SK-N-SH (cell line): ENCODE measurements at regions not wholly inside any gene's neighbourhood (a gene's known extent, or its start where the extent isn't known, plus 50 kb on each side); places are given as distances from the start of the nearest gene placed in this dataset.
"Not testable (repeated sequence)": the region's sequence is repeated elsewhere in the genome, so short reads cannot be mapped to it uniquely, and the experiment has no call there.

Experiments used
- CTCF ChIA-PET: fragments of 300-600, 350-600 bp; formaldehyde crosslinking; extraction: SDS; loops from one replicate; lab custom pipeline; 2021; lab: Yijun Ruan, JAX
- POLR2A ChIA-PET: fragments of 350-600 bp; sonication (Branson Sonifier 250); formaldehyde crosslinking; extraction: SDS; loops from one replicate; lab custom pipeline; 2020; ENCODE audit warnings: antibody characterized with exemption, inconsistent platforms; lab: Yijun Ruan, JAX
- DNase-seq: peaks from one replicate; pipeline ENCODE4 v3.0.0; 2012
- H2AFZ ChIP-seq: fragments of 200-600 bp; sonication (generic); 2 replicates; pipeline ENCODE4 v1.8.1; 2016; ENCODE audit warnings: antibody characterized with exemption, mild to moderate bottlenecking, low read depth
- H3F3A ChIP-seq: fragments of 200-600 bp; sonication (generic); replicated peaks from 2 replicates; pipeline ENCODE3; 2016; ENCODE audit warnings: antibody characterized with exemption, mild to moderate bottlenecking; ENCODE audit not compliant: insufficient read depth
- H3K27ac ChIP-seq, 2 experiments: fragments of 200-500 bp in 1 of 2; fragments of 200-600 bp in 1 of 2; sonication (Bioruptor generic) in 1 of 2; sonication (generic), shearing (Covaris generic) in 1 of 2; 2 replicates each; pipeline versions ENCODE4 v1.5.1 to v1.6.1; 2014 to 2016; ENCODE audit warnings: low read depth in 2 of 2, inconsistent platforms in 1 of 2, low read length in 1 of 2, mild to moderate bottlenecking in 1 of 2, mixed read lengths in 1 of 2
- H3K27me3 ChIP-seq: fragments of 200-600 bp; sonication (generic), shearing (Covaris generic); 2 replicates; pipeline ENCODE4 v1.6.1; 2016; ENCODE audit warnings: mixed run types; ENCODE audit not compliant: insufficient read depth
- H3K36me3 ChIP-seq, 2 experiments: fragments of 200-500 bp in 1 of 2; fragments of 200-600 bp in 1 of 2; sonication (Bioruptor generic) in 1 of 2; sonication (generic) in 1 of 2; replicated peaks in 1 of 2; 2 replicates each; pipeline versions ENCODE3 to v1.5.1; 2014 to 2016; ENCODE audit warnings: low read length in 1 of 2, mild to moderate bottlenecking in 1 of 2; ENCODE audit not compliant: insufficient read depth in 2 of 2, control insufficient read depth in 1 of 2
- H3K4me1 ChIP-seq, 2 experiments: fragments of 200-500 bp in 1 of 2; fragments of 200-600 bp in 1 of 2; sonication (Bioruptor generic) in 1 of 2; sonication (generic), shearing (Covaris generic) in 1 of 2; 2 replicates each; pipeline versions ENCODE4 v1.5.1 to v1.6.1; 2014 to 2016; ENCODE audit warnings: low read depth in 1 of 2, low read length in 1 of 2, mixed run types in 1 of 2; ENCODE audit not compliant: insufficient read depth in 2 of 2, control insufficient read depth in 1 of 2
- H3K4me2 ChIP-seq: fragments of 200-600 bp; sonication (generic), shearing (Covaris generic); 2 replicates; pipeline ENCODE4 v1.6.1; 2017; ENCODE audit warnings: mixed run types
- H3K4me3 ChIP-seq, 2 experiments: fragments of 200-500 bp in 1 of 2; fragments of 200-600 bp in 1 of 2; sonication (Bioruptor generic) in 1 of 2; sonication (generic), shearing (Covaris generic) in 1 of 2; 2 replicates each; pipeline versions ENCODE4 v1.5.1 to v1.8.1; 2014 to 2016; ENCODE audit warnings: low read depth in 2 of 2, inconsistent platforms in 1 of 2, low read length in 1 of 2, mild to moderate bottlenecking in 1 of 2, mixed read lengths in 1 of 2, moderate library complexity in 1 of 2
- H3K79me2 ChIP-seq: fragments of 200-600 bp; sonication (generic); 2 replicates; pipeline ENCODE4 v1.8.1; 2017; ENCODE audit warnings: mild to moderate bottlenecking; ENCODE audit not compliant: insufficient read depth
- H3K9ac ChIP-seq: fragments of 200-600 bp; sonication (generic); 2 replicates; pipeline ENCODE4 v1.6.1; 2017; ENCODE audit warnings: mixed run types
- H3K9me2 ChIP-seq: fragments of 200-600 bp; sonication (generic); 2 replicates; pipeline ENCODE4 v1.6.1; 2017; ENCODE audit warnings: mixed run types
- H3K9me3 ChIP-seq: fragments of 200-600 bp; sonication (generic); 2 replicates; pipeline ENCODE4 v1.6.1; 2017; ENCODE audit warnings: mixed run types, mild to moderate bottlenecking, moderate library complexity
- H4K20me1 ChIP-seq: fragments of 200-600 bp; sonication (generic); 2 replicates; pipeline ENCODE4 v1.6.1; 2017; ENCODE audit warnings: mild to moderate bottlenecking, mixed run types; ENCODE audit not compliant: insufficient read depth
- CTCF ChIP-seq: fragments of 200-600 bp; sonication (generic); IDR thresholded peaks from 2 replicates; pipeline ENCODE4 v1.6.1; 2017; ENCODE audit warnings: antibody characterized with exemption, mild to moderate bottlenecking, moderate library complexity
- EP300 ChIP-seq, 2 experiments: IDR thresholded peaks; 2 replicates each; pipeline versions ENCODE4 v1.4.0 to v1.6.1; 2012; ENCODE audit warnings: borderline replicate concordance in 1 of 2, low read depth in 1 of 2, low read length in 1 of 2
- FOSL2 ChIP-seq: IDR thresholded peaks from 2 replicates; pipeline ENCODE4 v1.4.0; 2012; ENCODE audit warnings: low read depth, mild to moderate bottlenecking, moderate library complexity, borderline replicate concordance
- FOXM1 ChIP-seq: IDR thresholded peaks from 2 replicates; pipeline ENCODE4 v1.4.0; 2012; ENCODE audit warnings: low read depth, mild to moderate bottlenecking
- JUND ChIP-seq: IDR thresholded peaks from 2 replicates; pipeline ENCODE4 v1.4.0; 2012
- MAX ChIP-seq: IDR thresholded peaks from 2 replicates; pipeline ENCODE4 v1.4.0; 2012; ENCODE audit warnings: low read depth
- MEF2A ChIP-seq: IDR thresholded peaks from 2 replicates; pipeline ENCODE4 v1.4.0; 2012; ENCODE audit warnings: low read depth, borderline replicate concordance
- NFIC ChIP-seq: IDR thresholded peaks from 2 replicates; pipeline ENCODE4 v1.4.0; 2012; ENCODE audit warnings: borderline replicate concordance
- NRF1 ChIP-seq: IDR thresholded peaks from 2 replicates; pipeline ENCODE4 v1.6.1; 2012; ENCODE audit warnings: low read depth, mild to moderate bottlenecking, low read length
- PBX3 ChIP-seq: IDR thresholded peaks from 2 replicates; pipeline ENCODE4; 2012
- POLR2AphosphoS5 ChIP-seq: IDR thresholded peaks from 2 replicates; pipeline ENCODE4 v1.6.1; 2012; ENCODE audit warnings: low read depth, low read length
- RAD21 ChIP-seq: IDR thresholded peaks from 2 replicates; pipeline ENCODE4 v1.6.1; 2012; ENCODE audit warnings: mild to moderate bottlenecking, low read length
- RFX5 ChIP-seq: IDR thresholded peaks from 2 replicates; pipeline ENCODE4 v1.6.1; 2012; ENCODE audit warnings: mild to moderate bottlenecking, improper control_type of control experiment, low read length
- RXRA ChIP-seq: IDR thresholded peaks from 2 replicates; pipeline ENCODE4 v1.4.0; 2012; ENCODE audit warnings: low read depth, mild to moderate bottlenecking, borderline replicate concordance
- SIN3A ChIP-seq: IDR thresholded peaks from 2 replicates; pipeline ENCODE4 v1.6.1; 2012; ENCODE audit warnings: low read depth, mild to moderate bottlenecking, low read length, moderate library complexity, borderline replicate concordance
- SMC3 ChIP-seq: IDR thresholded peaks from 2 replicates; pipeline ENCODE4 v1.6.1; 2012; ENCODE audit warnings: low read depth, low read length, improper control_type of control experiment
- TAF1 ChIP-seq: IDR thresholded peaks from 2 replicates; pipeline ENCODE4 v1.6.1; 2012; ENCODE audit warnings: low read depth, mild to moderate bottlenecking, low read length, moderate library complexity, borderline replicate concordance
- TCF12 ChIP-seq: IDR thresholded peaks from 2 replicates; pipeline ENCODE4 v1.4.0; 2012
- TEAD4 ChIP-seq: IDR thresholded peaks from 2 replicates; pipeline ENCODE4 v1.4.0; 2012; ENCODE audit warnings: mild to moderate bottlenecking, borderline replicate concordance; ENCODE audit not compliant: insufficient read depth
- YY1 ChIP-seq: IDR thresholded peaks from 2 replicates; pipeline ENCODE4 v1.4.0; 2012; ENCODE audit warnings: low read depth, mild to moderate bottlenecking
- WGBS: methylation state at CpG from one replicate; pipeline ENCODE4 v1.1.6; 2017; ENCODE audit warnings: low lambda C conversion rate; 5-methylcytosine and 5-hydroxymethylcytosine counted together

- Histone ChIP-seq H3K79me2 (no peaks in the 10 kb centered on the region), H3K36me3 (peaks cover 0 to 3% of the 10 kb centered on the region in 2 experiments), H3K27me3 (no peaks in the 10 kb centered on the region), H2AFZ (no peak overlapping the region), H3K9me3 (no peaks in the 10 kb centered on the region), H4K20me1 (no peaks in the 10 kb centered on the region), H3F3A (peaks cover 22% of the 10 kb centered on the region), H3K9ac (0 out of 2 replicates have a peak overlapping the region, but pooled peaks have one; percentile 10), H3K4me1 (peaks cover 4 to 17% of the 10 kb centered on the region in 2 experiments), H3K4me3 (no peak overlapping the region), H3K4me2 (peak overlapping the region; percentile 50; the same call in 1 of the 2 replicates), H3K27ac (peak overlapping the region; percentile 28 to 76; a peak in 3 of 4 replicates), H3K9me2 (no peaks in the 10 kb centered on the region)
- CTCF ChIA-PET = interaction anchor here (0.5 to 1.2 kb wide), 3 partner anchors 10 to 388 kb away, joined by 3 to 4 read pairs (median 3); no protein-coding TSS in a partner anchor
- POLR2A ChIA-PET = no interaction called here
- DNase-seq = no peak
- TF ChIP-seq JUND (0 out of 2 replicates have a peak, but pooled peaks have one; percentile 16), SIN3A (no peak), TCF12 (peak; percentile 23; the same call in 1 of the 2 replicates), NRF1 (no peak), TEAD4 (0 out of 2 replicates have a peak, but pooled peaks have one; percentile 23), POLR2AphosphoS5 (no peak), FOSL2 (peak; percentile 52; the same call in 1 of the 2 replicates)
Observed at GRCh38 chr2:37802899-37803379, 122.1 kb upstream of the RMDN2 start.

GRCh38 chr2:37806004-37806403 is 119.1 kb upstream of the RMDN2 start:
- H3K27me3 ChIP-seq, H3K9me3 ChIP-seq, H3K9me2 ChIP-seq, H3K4me2 ChIP-seq, H3K79me2 ChIP-seq, H2AFZ ChIP-seq, DNase-seq, POLR2A ChIA-PET, H3K36me3 ChIP-seq, H3K27ac ChIP-seq, H3K4me3 ChIP-seq, H4K20me1 ChIP-seq, CTCF ChIA-PET, H3K9ac ChIP-seq: not testable (repeated sequence)
- WGBS = 63% methylated on average over 2 of the region's 2 CpGs
- Histone ChIP-seq H3F3A (peaks cover 22% of the 10 kb centered on the region), H3K4me1 (peaks cover 6 to 30% of the 10 kb centered on the region in 2 experiments)

- peaks cover 2 to 13% of the 10 kb centered on the region in 2 experiments; a peak in 3 of 4 replicates for H3K4me1 ChIP-seq
- no peaks in the 10 kb centered on the region for H4K20me1 ChIP-seq
- H3K9me2 ChIP-seq = no peaks in the 10 kb centered on the region
- H3K9ac ChIP-seq = no peak overlapping the region
- H2AFZ ChIP-seq = peak overlapping the region; percentile 27; the same call in 1 of the 2 replicates
- ChIA-PET CTCF (interaction anchor here (0.7 to 1.9 kb wide), 7 partner anchors 15 to 394 kb away, joined by 3 to 9 read pairs (median 4); no protein-coding TSS in a partner anchor), POLR2A (no interaction called here)
- H3K4me2 ChIP-seq = no peak overlapping the region
- H3F3A ChIP-seq = no peaks in the 10 kb centered on the region
- 10% methylated on average over 1 of the region's 1 CpG for WGBS
- no peaks in the 10 kb centered on the region for H3K27me3 ChIP-seq
- H3K9me3 ChIP-seq = no peaks in the 10 kb centered on the region
- H3K27ac ChIP-seq = peak overlapping the region; percentile 35 to 58; a peak in 2 of 4 replicates
- peaks cover 0 to 3% of the 10 kb centered on the region in 2 experiments for H3K36me3 ChIP-seq
- H3K4me3 ChIP-seq = no peak overlapping the region
- TF ChIP-seq JUND = 0 out of 2 replicates have a peak, but pooled peaks have one; percentile 14
- no peak for TF ChIP-seq TAF1
- TF ChIP-seq MEF2A = no peak
- TF ChIP-seq POLR2AphosphoS5 = no peak
- TF ChIP-seq RAD21 = peak; percentile 70
- TF ChIP-seq CTCF = peak; percentile 89
- no peak for TF ChIP-seq FOXM1
- TF ChIP-seq RFX5 = no peak
- TF ChIP-seq SIN3A = peak; percentile 39; the same call in 1 of the 2 replicates
- TF ChIP-seq NFIC = peak; percentile 17; the same call in 1 of the 2 replicates
- TF ChIP-seq MAX = no peak
- 0 out of 4 replicates have a peak, but pooled peaks of 1 of the 2 experiments have one; percentile 14 for TF ChIP-seq EP300 (IDR thresholded peaks at IDR 0.05; ENCODE audit: borderline replicate concordance in 1 of 2, low read depth in 1 of 2, low read length in 1 of 2)
- no peak for TF ChIP-seq NRF1
- TF ChIP-seq PBX3 = 0 out of 2 replicates have a peak, but pooled peaks have one; percentile 4
- peak; percentile 52; the same call in 1 of the 2 replicates for TF ChIP-seq RXRA
- TF ChIP-seq FOSL2 = no peak
- peak; percentile 51 for TF ChIP-seq SMC3
- TF ChIP-seq YY1 = no peak
- H3K79me2 ChIP-seq = no peaks in the 10 kb centered on the region
- DNase-seq = peak; percentile 33
Observed at GRCh38 chr2:37809525-37809924, 115.6 kb upstream of the RMDN2 start.
